Liver (tissue), 3 donors: ENCODE measurements at regions not wholly inside any gene's neighbourhood (a gene's known extent, or its start where the extent isn't known, plus 50 kb on each side); places are given as distances from the start of the nearest gene placed in this dataset.

Source experiments
- EGR1 ChIP-seq, 2 donors: IDR thresholded peaks; 2 replicates each; pipeline ENCODE4 v1.6.1; 2016 to 2018; ENCODE audit warnings: antibody characterized with exemption in 2 of 2, low read depth in 2 of 2
- GABPA ChIP-seq, 2 donors: IDR thresholded peaks in 1 of 2; conservative IDR thresholded peaks in 1 of 2; 2 replicates each; pipeline ENCODE4 v1.6.1; 2016; ENCODE audit warnings: antibody characterized with exemption in 2 of 2, mild to moderate bottlenecking in 1 of 2, moderate library complexity in 1 of 2
- JUND ChIP-seq, 2 donors: IDR thresholded peaks; 2 replicates each; pipeline ENCODE4 v1.6.1; 2016; ENCODE audit warnings: antibody characterized with exemption in 2 of 2
- RAD21 ChIP-seq, 2 donors: IDR thresholded peaks; 2 replicates each; pipeline ENCODE4 v1.6.1; 2016; ENCODE audit warnings: antibody characterized with exemption in 2 of 2, mild to moderate bottlenecking in 2 of 2
- RXRA ChIP-seq, 2 donors: IDR thresholded peaks; 2 replicates each; pipeline ENCODE4 v1.6.1; 2017 to 2018; ENCODE audit warnings: antibody characterized with exemption in 2 of 2, mild to moderate bottlenecking in 1 of 2
- TAF1 ChIP-seq: conservative IDR thresholded peaks from 2 replicates; pipeline ENCODE4 v1.6.1; 2016; ENCODE audit warnings: antibody characterized with exemption, mild to moderate bottlenecking
- YY1 ChIP-seq: IDR thresholded peaks from 2 replicates; pipeline ENCODE4 v1.6.1; 2016; ENCODE audit warnings: antibody characterized with exemption, mild to moderate bottlenecking
- TF ChIP-seq, protein P1 (sequence below): fragments of 150-350 bp; IDR thresholded peaks from 2 replicates; pipeline ENCODE4 v1.5.1; 2017; ENCODE audit warnings: improper control_type of control experiment, low read depth, low read length; ENCODE audit not compliant: missing input control
- TF ChIP-seq, protein P2 (sequence below): IDR thresholded peaks from 2 replicates; pipeline ENCODE4 v1.6.1; 2016; ENCODE audit warnings: antibody characterized with exemption
- TF ChIP-seq, protein P3 (sequence below): IDR thresholded peaks from 2 replicates; pipeline ENCODE4 v1.6.1; 2016; ENCODE audit warnings: antibody characterized with exemption
- donor health status: healthy.
- donor health status: healthy.

DNA sequence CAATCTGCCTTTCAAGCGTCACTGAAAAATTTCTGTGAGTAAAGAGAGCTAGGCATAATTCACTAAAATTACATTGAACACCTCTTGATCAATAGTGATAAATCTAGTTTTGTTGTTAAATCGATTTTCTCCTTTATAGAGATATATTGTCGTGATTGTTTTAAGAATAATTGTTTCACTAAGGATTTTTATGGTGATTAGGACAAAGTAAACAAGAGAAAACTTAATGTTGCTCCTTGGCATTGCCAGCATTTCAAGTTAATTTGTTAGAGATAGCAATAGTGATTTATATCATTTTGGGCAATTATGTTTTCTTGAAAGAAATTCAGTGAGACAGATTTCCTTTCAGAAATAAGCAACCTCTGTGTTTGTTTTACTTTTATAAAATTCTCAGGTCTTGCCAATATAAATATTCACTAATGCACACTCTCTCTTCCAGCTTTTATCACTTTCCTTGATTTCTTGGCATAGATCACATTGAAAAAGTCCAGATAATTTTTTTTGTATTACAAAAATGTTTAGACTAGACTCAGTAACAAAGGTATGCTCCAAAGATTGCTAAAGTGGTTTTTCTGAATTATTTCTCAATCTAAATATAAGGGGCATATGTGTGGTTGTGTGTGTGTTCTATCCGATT, 538.7 kb downstream of the TFEC start:
- TF ChIP-seq, protein P1, sequence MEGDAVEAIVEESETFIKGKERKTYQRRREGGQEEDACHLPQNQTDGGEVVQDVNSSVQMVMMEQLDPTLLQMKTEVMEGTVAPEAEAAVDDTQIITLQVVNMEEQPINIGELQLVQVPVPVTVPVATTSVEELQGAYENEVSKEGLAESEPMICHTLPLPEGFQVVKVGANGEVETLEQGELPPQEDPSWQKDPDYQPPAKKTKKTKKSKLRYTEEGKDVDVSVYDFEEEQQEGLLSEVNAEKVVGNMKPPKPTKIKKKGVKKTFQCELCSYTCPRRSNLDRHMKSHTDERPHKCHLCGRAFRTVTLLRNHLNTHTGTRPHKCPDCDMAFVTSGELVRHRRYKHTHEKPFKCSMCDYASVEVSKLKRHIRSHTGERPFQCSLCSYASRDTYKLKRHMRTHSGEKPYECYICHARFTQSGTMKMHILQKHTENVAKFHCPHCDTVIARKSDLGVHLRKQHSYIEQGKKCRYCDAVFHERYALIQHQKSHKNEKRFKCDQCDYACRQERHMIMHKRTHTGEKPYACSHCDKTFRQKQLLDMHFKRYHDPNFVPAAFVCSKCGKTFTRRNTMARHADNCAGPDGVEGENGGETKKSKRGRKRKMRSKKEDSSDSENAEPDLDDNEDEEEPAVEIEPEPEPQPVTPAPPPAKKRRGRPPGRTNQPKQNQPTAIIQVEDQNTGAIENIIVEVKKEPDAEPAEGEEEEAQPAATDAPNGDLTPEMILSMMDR, result no peak
- TF ChIP-seq, protein P2, sequence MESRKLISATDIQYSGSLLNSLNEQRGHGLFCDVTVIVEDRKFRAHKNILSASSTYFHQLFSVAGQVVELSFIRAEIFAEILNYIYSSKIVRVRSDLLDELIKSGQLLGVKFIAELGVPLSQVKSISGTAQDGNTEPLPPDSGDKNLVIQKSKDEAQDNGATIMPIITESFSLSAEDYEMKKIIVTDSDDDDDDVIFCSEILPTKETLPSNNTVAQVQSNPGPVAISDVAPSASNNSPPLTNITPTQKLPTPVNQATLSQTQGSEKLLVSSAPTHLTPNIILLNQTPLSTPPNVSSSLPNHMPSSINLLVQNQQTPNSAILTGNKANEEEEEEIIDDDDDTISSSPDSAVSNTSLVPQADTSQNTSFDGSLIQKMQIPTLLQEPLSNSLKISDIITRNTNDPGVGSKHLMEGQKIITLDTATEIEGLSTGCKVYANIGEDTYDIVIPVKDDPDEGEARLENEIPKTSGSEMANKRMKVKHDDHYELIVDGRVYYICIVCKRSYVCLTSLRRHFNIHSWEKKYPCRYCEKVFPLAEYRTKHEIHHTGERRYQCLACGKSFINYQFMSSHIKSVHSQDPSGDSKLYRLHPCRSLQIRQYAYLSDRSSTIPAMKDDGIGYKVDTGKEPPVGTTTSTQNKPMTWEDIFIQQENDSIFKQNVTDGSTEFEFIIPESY, result no peak
- TF ChIP-seq GABPA (IDR thresholded peaks at IDR 0.05 in 1 of 2, conservative IDR thresholded peaks at IDR 0.05 in 1 of 2) (no peak), RAD21 (IDR thresholded peaks at IDR 0.05) (no peak), EGR1 (IDR thresholded peaks at IDR 0.05; ENCODE audit: low read depth in 2 of 2) (no peak), YY1 (no peak), TAF1 (no peak), JUND (IDR thresholded peaks at IDR 0.05) (no peak), RXRA (IDR thresholded peaks at IDR 0.05) (no peak)
- TF ChIP-seq, protein P3, sequence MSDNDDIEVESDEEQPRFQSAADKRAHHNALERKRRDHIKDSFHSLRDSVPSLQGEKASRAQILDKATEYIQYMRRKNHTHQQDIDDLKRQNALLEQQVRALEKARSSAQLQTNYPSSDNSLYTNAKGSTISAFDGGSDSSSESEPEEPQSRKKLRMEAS, result no peak
